HepG2 (cell line): ENCODE measurements at regions not wholly inside any gene's neighbourhood (a gene's known extent, or its start where the extent isn't known, plus 50 kb on each side); places are given as distances from the start of the nearest gene placed in this dataset.

ENCODE experiments used
- ATAC-seq: fragments of 200-7000 bp; cut with Tn5 transposase; 3 replicates; pipeline ENCODE4 v1.9.1; 2020; ENCODE audit warnings: mild to moderate bottlenecking, moderate library complexity
- BruUV-seq: library from RNA; stranded (reverse); fragments of 400-500 nt; replicated peaks from 2 replicates; lab custom pipeline; 2021; lab: Mats Ljungman, UMichigan
- CTCF ChIA-PET: fragments of 300-600 bp; formaldehyde crosslinking; extraction: SDS; loops from one replicate; lab custom pipeline; 2021; ENCODE audit warnings: low total read pairs, inconsistent platforms, low intra/inter-chr PET ratio; lab: Yijun Ruan, JAX
- POLR2A ChIA-PET: fragments of 350-600 bp; sonication (Branson Sonifier 250); formaldehyde crosslinking; loops from one replicate; lab custom pipeline; 2020; ENCODE audit warnings: antibody characterized with exemption, inconsistent platforms; lab: Yijun Ruan, JAX
- DNase-seq: peaks from one replicate; pipeline ENCODE4 v3.0.0-alpha.2; 2015; ENCODE audit warnings: low spot score
- FAIRE-seq: peaks from 3 replicates; lab custom pipeline; 2011; peaks lifted over from hg19 to GRCh38; lab: Jason Lieb, UNC
- H2AFZ ChIP-seq: one replicate; pipeline ENCODE4 v1.6.1; 2011; ENCODE audit warnings: low read length, inconsistent platforms
- H3K27ac ChIP-seq: fragments of 300-600 bp; 3 replicates; pipeline ENCODE4 v1.8.0; 2011; ENCODE audit warnings: mixed run types, mild to moderate bottlenecking, mixed read lengths, low read length, inconsistent platforms; ENCODE audit not compliant: insufficient read depth; ENCODE audit errors: extremely low read length
- H3K27me3 ChIP-seq, 2 experiments: fragments of 200-600 bp in 1 of 2; 2 replicates in 1 of 2; 3 replicates in 1 of 2; pipeline versions ENCODE4 v1.6.0 to v1.8.0; 2011; ENCODE audit warnings: low read length in 2 of 2, mild to moderate bottlenecking in 2 of 2, moderate library complexity in 2 of 2, inconsistent platforms in 1 of 2; ENCODE audit not compliant: insufficient read depth in 2 of 2, control insufficient read depth in 1 of 2
- H3K36me3 ChIP-seq, 2 experiments: fragments of 200-600 bp in 1 of 2; replicated peaks in 1 of 2; 2 replicates in 1 of 2; 3 replicates in 1 of 2; pipeline versions ENCODE4 v1.5.1 to v1.8.0; 2011; ENCODE audit warnings: low read length in 2 of 2, inconsistent platforms in 1 of 2; ENCODE audit not compliant: insufficient read depth in 2 of 2, control insufficient read depth in 1 of 2
- H3K4me1 ChIP-seq: 2 replicates; pipeline ENCODE4 v1.5.1; 2012; ENCODE audit warnings: low read length, inconsistent platforms; ENCODE audit not compliant: insufficient read depth
- H3K4me2 ChIP-seq: 2 replicates; pipeline ENCODE4 v1.6.0; 2011; ENCODE audit warnings: low read depth, low read length, inconsistent platforms
- H3K4me3 ChIP-seq, 3 experiments: fragments of 200-600 bp in 1 of 3; sonication (generic), shearing (Covaris generic) in 1 of 3; replicated peaks in 1 of 3; 2 replicates each; pipeline ENCODE4 v1.5.1; 2011 to 2016; ENCODE audit warnings: low read length in 3 of 3, inconsistent platforms in 2 of 3, low read depth in 2 of 3, mild to moderate bottlenecking in 2 of 3, control low read depth in 1 of 3, mixed read lengths in 1 of 3; ENCODE audit not compliant: insufficient read depth in 1 of 3
- H3K79me2 ChIP-seq: one replicate; pipeline ENCODE4 v1.6.1; 2011; ENCODE audit warnings: low read length, inconsistent platforms; ENCODE audit not compliant: insufficient read depth
- H3K9ac ChIP-seq: 2 replicates; pipeline ENCODE4 v1.6.0; 2011; ENCODE audit warnings: mild to moderate bottlenecking, low read depth, low read length, inconsistent platforms; ENCODE audit not compliant: insufficient read depth
- H3K9me3 ChIP-seq: 2 replicates; pipeline ENCODE4 v1.5.1; 2012; ENCODE audit warnings: mild to moderate bottlenecking, low read length
- H4K20me1 ChIP-seq: 2 replicates; pipeline ENCODE4 v1.6.0; 2011; ENCODE audit warnings: inconsistent platforms, mild to moderate bottlenecking, low read length, moderate library complexity; ENCODE audit not compliant: insufficient read depth
- BCL6 ChIP-seq: IDR thresholded peaks from 2 replicates; pipeline ENCODE4 v1.6.1; 2016; ENCODE audit warnings: missing genetic modification reagents, missing compliant biosample characterization
- CC2D1A ChIP-seq: sonication (generic); formaldehyde crosslinking; IDR thresholded peaks from 2 replicates; pipeline ENCODE4 v1.8.1; 2023; ENCODE audit warnings: mild to moderate bottlenecking, missing genetic modification reagents
- EHMT2 ChIP-seq: fragments of 200-600 bp; sonication (generic); IDR thresholded peaks from 2 replicates; pipeline ENCODE4 v1.7.0; 2017; ENCODE audit warnings: antibody characterized with exemption, low read depth, low read length, borderline replicate concordance
- ESRRA ChIP-seq: sonication (generic); formaldehyde crosslinking; IDR thresholded peaks from 2 replicates; pipeline ENCODE4 v1.5.1; 2020; ENCODE audit warnings: mild to moderate bottlenecking, low read depth, missing genetic modification reagents
- GPN1 ChIP-seq: sonication (generic); formaldehyde crosslinking; IDR thresholded peaks from 2 replicates; pipeline ENCODE4 v1.5.1; 2020; ENCODE audit warnings: missing genetic modification reagents, borderline replicate concordance
- PATZ1 ChIP-seq: sonication (generic); formaldehyde crosslinking; IDR thresholded peaks from 2 replicates; pipeline ENCODE4 v1.4.0; 2020; ENCODE audit warnings: missing genetic modification reagents
- SALL2 ChIP-seq: sonication (generic); formaldehyde crosslinking; IDR thresholded peaks from 2 replicates; pipeline ENCODE4 v1.8.1; 2023; ENCODE audit warnings: mild to moderate bottlenecking, missing genetic modification reagents, inconsistent platforms
- ZNF24 ChIP-seq: fragments of 450-650 bp; IDR thresholded peaks from 2 replicates; pipeline ENCODE4 v1.6.1; 2017; ENCODE audit warnings: antibody characterized with exemption, mild to moderate bottlenecking
- ZNF253 ChIP-seq: sonication (generic); formaldehyde crosslinking; IDR thresholded peaks from 2 replicates; pipeline ENCODE4 v1.8.0; 2022; ENCODE audit warnings: mild to moderate bottlenecking, missing genetic modification reagents, borderline replicate concordance
- ZNF335 ChIP-seq: sonication (generic); formaldehyde crosslinking; IDR thresholded peaks from 2 replicates; pipeline ENCODE4 v1.4.0; 2020; ENCODE audit warnings: missing genetic modification reagents
- ZNF589 ChIP-seq: sonication (generic); formaldehyde crosslinking; conservative IDR thresholded peaks from 2 replicates; pipeline ENCODE4 v1.8.0; 2022; ENCODE audit warnings: mild to moderate bottlenecking, moderate library complexity, missing genetic modification reagents
- ZNF614 ChIP-seq: IDR thresholded peaks from 2 replicates; pipeline ENCODE4 v1.6.1; 2018; ENCODE audit warnings: missing biosample characterization, missing genetic modification reagents, inconsistent platforms, borderline replicate concordance
- ZNF772 ChIP-seq: sonication (generic); formaldehyde crosslinking; IDR thresholded peaks from 2 replicates; pipeline ENCODE4 v1.5.0; 2020; ENCODE audit warnings: mild to moderate bottlenecking, missing genetic modification reagents
- ZNF781 ChIP-seq: sonication (generic); formaldehyde crosslinking; IDR thresholded peaks from 2 replicates; pipeline ENCODE4 v1.5.1; 2020; ENCODE audit warnings: borderline replicate concordance, mild to moderate bottlenecking, missing genetic modification reagents; ENCODE audit errors: not compliant biosample characterization
- ZNF879 ChIP-seq: sonication (generic); formaldehyde crosslinking; IDR thresholded peaks from 2 replicates; pipeline ENCODE4 v1.8.1; 2023; ENCODE audit warnings: missing genetic modification reagents
- WGBS: methylation state at CpG from one replicate; pipeline ENCODE4 v1.1.6; 2017; ENCODE audit warnings: low lambda C conversion rate; 5-methylcytosine and 5-hydroxymethylcytosine counted together
- in situ Hi-C: cut with HindIII; loops from 2 replicates; pipeline ENCODE4 v1.10.0; 2017; ENCODE audit warnings: low pct_unique_long_range_greater_than_20kb; ENCODE audit not compliant: extremely low pct_ligation_motif_present
- intact Hi-C: fragments of 100-400 bp; cut with micrococcal nuclease; formaldehyde crosslinking; loops from one replicate; pipeline ENCODE4 v1.10.0; 2022; ENCODE audit not compliant: unreplicated experiment
- TF ChIP-seq, protein P1 (sequence below): sonication (generic); formaldehyde crosslinking; IDR thresholded peaks from 2 replicates; pipeline ENCODE4 v1.5.1; 2020; ENCODE audit warnings: missing genetic modification reagents, mild to moderate bottlenecking, borderline replicate concordance

DNA sequence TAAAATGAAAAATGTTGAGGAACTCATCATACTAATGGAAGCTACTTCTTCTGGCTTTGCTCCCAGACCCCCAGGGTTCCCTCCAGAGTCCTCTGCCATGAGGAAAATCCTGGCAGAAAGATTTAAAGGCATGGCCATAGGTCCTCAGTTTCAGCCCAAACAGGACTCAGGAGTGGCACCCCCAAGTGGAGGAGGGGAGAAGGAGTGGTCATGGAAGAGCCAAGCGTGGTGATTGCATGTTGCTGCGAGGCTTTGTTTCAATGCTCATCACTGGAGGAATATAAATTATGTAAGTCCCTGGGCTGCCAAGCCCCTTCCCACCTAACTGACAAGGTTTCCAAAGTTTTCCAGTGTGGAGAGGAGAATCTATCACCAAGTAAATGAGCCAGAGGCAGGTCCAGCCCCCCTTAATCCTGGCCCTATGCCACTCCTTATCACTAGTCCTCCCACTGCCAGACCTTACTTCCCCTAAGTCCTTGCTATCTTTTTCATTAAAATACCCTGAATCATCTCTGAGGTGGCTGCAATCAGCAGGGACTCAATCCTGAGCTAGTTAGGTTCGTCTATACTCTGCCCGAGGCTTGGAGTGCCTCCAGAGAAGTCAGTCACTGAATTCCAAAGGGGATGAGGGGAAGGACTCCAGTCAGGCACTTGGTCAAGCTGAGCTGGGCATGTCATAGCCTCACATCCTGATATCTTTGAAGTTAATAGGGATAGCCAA, 70.7 kb upstream of the TAF1L start:
- Histone ChIP-seq H3K79me2 (no peaks in the 10 kb centered on the region), H3K4me3 (no peak overlapping the region), H3K9ac (no peak overlapping the region), H3K27ac (no peak overlapping the region), H2AFZ (no peak overlapping the region), H3K4me2 (no peak overlapping the region), H3K27me3 (0 out of 5 replicates have a peak, but pooled peaks cover 0 to 7% of the 10 kb centered on the region in 2 experiments), H4K20me1 (no peaks in the 10 kb centered on the region), H3K4me1 (no peaks in the 10 kb centered on the region), H3K36me3 (no peaks in the 10 kb centered on the region), H3K9me3 (no peaks in the 10 kb centered on the region)
- CTCF ChIA-PET: no interaction called here
- 27% methylated on average over 3 of the region's 4 CpGs for WGBS
- in situ Hi-C loops: no loop called here
- no peak for FAIRE-seq
- no peak; the same call in 2 of the 3 replicates for ATAC-seq
- DNase-seq: no peak
- intact Hi-C loops: no loop called here
- no TSS peak for BruUV-seq
- POLR2A ChIA-PET: no interaction called here
- TF ChIP-seq ZNF253 (no peak), BCL6 (CRISPR knock-in tag) (no peak)

DNA sequence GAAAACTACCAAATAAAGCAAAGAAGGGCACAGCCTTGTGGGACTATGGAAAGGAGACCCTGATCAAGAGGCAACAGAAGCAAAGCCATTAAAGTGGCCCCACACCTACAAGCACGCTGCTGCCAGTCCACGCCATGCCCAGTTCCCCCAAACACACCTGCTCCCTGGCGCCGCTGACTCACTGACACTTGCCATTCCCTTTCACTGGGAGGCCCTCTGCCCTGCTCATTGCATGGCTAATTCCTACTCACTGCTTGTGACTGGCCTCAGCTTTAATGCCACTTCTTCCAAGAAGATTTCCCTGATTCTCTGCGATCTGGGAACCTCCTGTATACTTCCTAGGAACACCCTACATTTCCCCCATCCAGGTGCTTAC, 71.2 kb upstream of the TAF1L start:
- H3K79me2 ChIP-seq: no peaks in the 10 kb centered on the region
- no peaks in the 10 kb centered on the region for H3K4me1 ChIP-seq
- no peak overlapping the region for H3K27ac ChIP-seq
- DNase-seq (no peak), FAIRE-seq (no peak), ATAC-seq (no peak)
- ChIA-PET POLR2A (no interaction called here), CTCF (no interaction called here)
- H3K36me3 ChIP-seq: no peaks in the 10 kb centered on the region
- H3K9ac ChIP-seq: no peak overlapping the region
- H2AFZ ChIP-seq: no peak overlapping the region
- H3K9me3 ChIP-seq: no peaks in the 10 kb centered on the region
- H4K20me1 ChIP-seq: no peaks in the 10 kb centered on the region
- in situ Hi-C loops: no loop called here
- H3K4me3 ChIP-seq: no peak overlapping the region
- H3K4me2 ChIP-seq: no peak overlapping the region
- intact Hi-C loops: no loop called here
- 0 out of 5 replicates have a peak, but pooled peaks cover 0 to 7% of the 10 kb centered on the region in 2 experiments for H3K27me3 ChIP-seq
- BruUV-seq: no TSS peak
- WGBS: 0% methylated on average over 2 of the region's 5 CpGs
- no peak for TF ChIP-seq ZNF24
- no peak for TF ChIP-seq PATZ1 (CRISPR knock-in tag)
- TF ChIP-seq SALL2 (CRISPR knock-in tag): no peak
- no peak for TF ChIP-seq ZNF614 (CRISPR knock-in tag)
- no peak for TF ChIP-seq ZNF772 (CRISPR knock-in tag)
- TF ChIP-seq ZNF781 (CRISPR knock-in tag): no peak
- TF ChIP-seq CC2D1A (CRISPR knock-in tag): no peak
- TF ChIP-seq GPN1: no peak
- no peak for TF ChIP-seq ESRRA
- no peak for TF ChIP-seq ZNF879
- TF ChIP-seq ZNF335 (CRISPR knock-in tag): no peak
- TF ChIP-seq EHMT2: no peak
- TF ChIP-seq ZNF589 (CRISPR knock-in tag): no peak
- TF ChIP-seq, protein P1, sequence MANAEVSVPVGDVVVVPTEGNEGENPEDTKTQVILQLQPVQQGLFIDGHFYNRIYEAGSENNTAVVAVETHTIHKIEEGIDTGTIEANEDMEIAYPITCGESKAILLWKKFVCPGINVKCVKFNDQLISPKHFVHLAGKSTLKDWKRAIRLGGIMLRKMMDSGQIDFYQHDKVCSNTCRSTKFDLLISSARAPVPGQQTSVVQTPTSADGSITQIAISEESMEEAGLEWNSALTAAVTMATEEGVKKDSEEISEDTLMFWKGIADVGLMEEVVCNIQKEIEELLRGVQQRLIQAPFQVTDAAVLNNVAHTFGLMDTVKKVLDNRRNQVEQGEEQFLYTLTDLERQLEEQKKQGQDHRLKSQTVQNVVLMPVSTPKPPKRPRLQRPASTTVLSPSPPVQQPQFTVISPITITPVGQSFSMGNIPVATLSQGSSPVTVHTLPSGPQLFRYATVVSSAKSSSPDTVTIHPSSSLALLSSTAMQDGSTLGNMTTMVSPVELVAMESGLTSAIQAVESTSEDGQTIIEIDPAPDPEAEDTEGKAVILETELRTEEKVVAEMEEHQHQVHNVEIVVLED: no peak
